Kidney epithelial cell (primary cell): ENCODE measurements at regions not wholly inside any gene's neighbourhood (a gene's known extent, or its start where the extent isn't known, plus 50 kb on each side); places are given as distances from the start of the nearest gene placed in this dataset.

Experiments
- DNase-seq: peaks from one replicate; pipeline ENCODE4 v3.0.0-alpha.2; 2010; ENCODE audit warnings: low read depth
- H3K27me3 ChIP-seq: 2 replicates; pipeline ENCODE4 v1.6.0; 2011; ENCODE audit warnings: low read length; ENCODE audit not compliant: control insufficient read depth, insufficient read depth
- H3K36me3 ChIP-seq: 2 replicates; pipeline ENCODE4 v1.5.1; 2011; ENCODE audit warnings: low read length; ENCODE audit not compliant: control insufficient read depth, insufficient read depth
- H3K4me3 ChIP-seq: 2 replicates; pipeline ENCODE4 v1.5.1; 2011; ENCODE audit warnings: low read depth, mild to moderate bottlenecking, control low read depth, low read length
- CTCF ChIP-seq: IDR thresholded peaks from 2 replicates; pipeline ENCODE4 v1.5.1; 2011; ENCODE audit warnings: mild to moderate bottlenecking, moderate library complexity, low read length, control low read depth, inconsistent platforms; ENCODE audit not compliant: insufficient read depth, poor library complexity, severe bottlenecking

DNA sequence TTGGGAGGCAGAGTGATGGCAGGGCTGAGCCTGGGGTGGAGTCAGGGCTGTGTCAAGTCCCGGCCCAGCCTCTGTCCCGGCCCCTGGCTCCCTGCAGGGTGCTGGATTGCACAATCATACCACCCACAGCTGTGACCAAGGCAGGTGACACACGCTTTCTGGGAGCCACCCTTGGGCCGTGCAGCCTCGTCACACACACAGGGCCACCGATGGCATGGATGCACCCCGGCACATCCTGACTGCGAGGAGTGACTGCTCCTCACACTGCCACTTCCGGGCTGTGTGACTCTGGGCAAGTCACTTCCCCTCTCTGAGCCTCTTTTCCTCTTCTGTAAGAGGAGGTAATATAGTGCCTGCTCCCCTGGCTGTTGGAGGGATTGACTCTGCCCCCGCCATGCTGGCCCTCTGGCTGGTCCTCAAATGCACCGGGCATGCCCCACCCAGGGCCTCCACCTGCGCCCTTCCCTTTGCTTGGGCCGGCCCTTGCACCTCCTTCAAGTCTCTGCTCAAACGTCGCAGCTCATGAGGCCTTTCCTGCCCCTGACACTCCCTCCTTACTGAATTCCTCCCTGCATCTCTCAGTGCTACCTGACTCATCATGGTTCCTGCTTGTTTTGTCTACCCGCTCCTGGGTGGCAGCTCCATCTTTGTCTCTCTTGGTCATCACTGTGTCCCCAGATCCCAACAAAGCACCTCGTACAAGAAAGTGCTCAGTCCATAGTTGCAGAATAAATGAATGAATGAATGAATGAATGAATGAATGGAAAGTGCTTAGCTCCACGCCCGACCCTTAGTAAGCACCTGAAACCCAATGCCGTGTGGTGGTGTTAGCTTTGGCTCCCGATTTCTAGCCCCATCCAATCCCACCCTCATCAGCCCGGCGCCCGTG, 93.5 kb downstream of the CEBPB start:
- no peaks in the 10 kb centered on the region for H3K36me3 ChIP-seq
- DNase-seq, result peak; percentile 57

GRCh38 chr20:50284811-50285375, 94.3 kb downstream of the CEBPB start:
- H3K27me3 ChIP-seq, result no peaks in the 10 kb centered on the region
- no peaks in the 10 kb centered on the region for H3K36me3 ChIP-seq
- H3K4me3 ChIP-seq, result no peak overlapping the region
- DNase-seq, result no peak
- no peak for TF ChIP-seq CTCF

More for the DNA sequence above, 93.5 kb downstream of the CEBPB start:
- H3K4me3 ChIP-seq, result no peak overlapping the region
- TF ChIP-seq CTCF, result no peak
- no peaks in the 10 kb centered on the region for H3K27me3 ChIP-seq

GRCh38 chr20:50285376-50286173, 94.9 kb downstream of the CEBPB start:
- Histone ChIP-seq H3K36me3 (no peaks in the 10 kb centered on the region), H3K27me3 (no peaks in the 10 kb centered on the region), H3K4me3 (no peak overlapping the region)
- DNase-seq, result no peak
- no peak for TF ChIP-seq CTCF

GRCh38 chr20:50286174-50286511, 95.5 kb downstream of the CEBPB start:
- TF ChIP-seq CTCF, result no peak
- Histone ChIP-seq H3K27me3 (no peaks in the 10 kb centered on the region), H3K4me3 (no peak overlapping the region), H3K36me3 (no peaks in the 10 kb centered on the region)
- DNase-seq, result no peak

DNA sequence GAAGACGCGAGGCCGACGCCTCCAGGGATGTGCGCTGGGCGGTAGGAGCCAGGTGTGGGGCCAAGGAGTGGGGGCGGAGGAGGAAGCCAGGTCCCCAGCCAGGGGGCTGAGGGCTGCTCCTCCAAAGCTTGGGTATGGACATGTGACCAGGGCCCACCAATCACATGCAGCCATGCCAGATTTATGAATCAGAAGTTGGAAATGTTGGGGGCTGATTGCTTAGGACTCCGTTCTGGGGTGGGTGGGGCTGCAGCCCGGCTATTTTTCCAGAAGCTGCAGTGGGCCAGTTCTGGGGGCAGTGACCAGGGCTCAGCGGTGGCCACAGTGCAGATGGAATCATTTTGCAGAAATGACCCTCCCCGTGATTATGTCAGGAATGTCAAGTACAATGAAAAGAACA, 96.0 kb downstream of the CEBPB start:
- Histone ChIP-seq H3K27me3 (no peaks in the 10 kb centered on the region), H3K36me3 (no peaks in the 10 kb centered on the region), H3K4me3 (no peak overlapping the region)
- no peak for TF ChIP-seq CTCF
- no peak for DNase-seq
